ENCODE measurements at regions not wholly inside any gene's neighbourhood (a gene's known extent, or its start where the extent isn't known, plus 50 kb on each side); places are given as distances from the start of the nearest gene placed in this dataset.

DNA sequence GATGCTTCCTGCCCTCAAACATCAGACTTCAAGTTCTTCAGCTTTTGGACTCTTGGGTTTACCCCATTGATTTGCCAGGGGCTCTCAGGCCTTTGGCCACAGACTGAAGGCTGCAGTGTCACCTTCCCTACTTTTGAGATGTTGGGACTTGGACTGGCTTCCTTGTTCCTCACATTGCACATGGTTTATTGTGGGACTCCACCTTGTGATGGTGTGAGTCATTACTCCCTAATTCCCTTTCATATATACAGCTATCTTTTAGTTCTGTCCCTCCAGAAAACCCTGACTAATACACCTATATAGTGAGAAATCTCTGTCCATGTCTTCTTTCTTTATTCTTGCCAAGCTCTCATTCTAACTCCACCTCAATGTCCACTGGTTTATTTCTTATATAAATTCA, 736.9 kb upstream of the HS3ST1 start:
- Histone ChIP-seq H3K9ac (ENCODE audit: insufficient read depth in 1 of 2, low read depth in 2 of 2, low read length in 2 of 2) (no peak overlapping the region), H3K9me1 (ENCODE audit: control insufficient read depth, insufficient read depth, low read length) (no peaks in the 10 kb centered on the region), H2AFZ (ENCODE audit: low read depth, low read length) (no peak overlapping the region), H3K4me2 (ENCODE audit: insufficient read depth, low read length) (no peak overlapping the region), H3K27ac (ENCODE audit: extremely low read depth, low read depth, low read length) (no peak overlapping the region), H3K4me3 (no peak overlapping the region), H3K27me3 (ENCODE audit: control insufficient read depth in 2 of 2, insufficient read depth in 2 of 2, low read length in 2 of 2) (no peaks in the 10 kb centered on the region), H4K20me1 (replicated peaks; ENCODE audit: control insufficient read depth, insufficient read depth, low read length) (no peaks in the 10 kb centered on the region), H3K36me3 (ENCODE audit: control insufficient read depth, insufficient read depth, low read length) (no peaks in the 10 kb centered on the region), H3K79me2 (ENCODE audit: control insufficient read depth, insufficient read depth, low read length) (no peaks in the 10 kb centered on the region), H3K4me1 (replicated peaks in 1 of 2; ENCODE audit: control insufficient read depth in 2 of 2, insufficient read depth in 2 of 2, low read length in 2 of 2) (no peaks in the 10 kb centered on the region), H3K9me3 (replicated peaks; ENCODE audit: control insufficient read depth, insufficient read depth, low read depth, low read length) (no peaks in the 10 kb centered on the region; the same call in 1 of the 2 replicates)
- FAIRE-seq (no peak), ATAC-seq (no peak), DNase-seq (ENCODE audit: extremely low read depth in 1 of 4, low spot score in 3 of 4) (no peak)
- no peak for TF ChIP-seq FOXK1 (CRISPR knock-in tag; IDR thresholded peaks at IDR 0.05; ENCODE audit: borderline replicate concordance)
- no peak for TF ChIP-seq ZNF551 (CRISPR knock-in tag; IDR thresholded peaks at IDR 0.05)
- no peak for TF ChIP-seq ZNF586 (CRISPR knock-in tag; conservative IDR thresholded peaks at IDR 0.05)
- no peak for TF ChIP-seq CBX5 (IDR thresholded peaks at IDR 0.05; ENCODE audit: borderline replicate concordance, low read depth)
- TF ChIP-seq POLR2H (tag; IDR thresholded peaks at IDR 0.05; ENCODE audit: low read depth) = no peak
- TF ChIP-seq MEF2A (IDR thresholded peaks at IDR 0.05; ENCODE audit: control insufficient read depth, low read depth, low read length) = no peak
- TF ChIP-seq GMEB1 (CRISPR knock-in tag; IDR thresholded peaks at IDR 0.05) = no peak
- no peak for TF ChIP-seq DIDO1 (tag; IDR thresholded peaks at IDR 0.05; ENCODE audit: low read depth)
- TF ChIP-seq BRF1 (IDR thresholded peaks at IDR 0.05; ENCODE audit: borderline replicate concordance, extremely low read depth, insufficient read length) = no peak
- no peak for TF ChIP-seq RBM22 (IDR thresholded peaks at IDR 0.05; ENCODE audit: low read depth, low read length, poor library complexity, severe bottlenecking)
- TF ChIP-seq, protein P1, sequence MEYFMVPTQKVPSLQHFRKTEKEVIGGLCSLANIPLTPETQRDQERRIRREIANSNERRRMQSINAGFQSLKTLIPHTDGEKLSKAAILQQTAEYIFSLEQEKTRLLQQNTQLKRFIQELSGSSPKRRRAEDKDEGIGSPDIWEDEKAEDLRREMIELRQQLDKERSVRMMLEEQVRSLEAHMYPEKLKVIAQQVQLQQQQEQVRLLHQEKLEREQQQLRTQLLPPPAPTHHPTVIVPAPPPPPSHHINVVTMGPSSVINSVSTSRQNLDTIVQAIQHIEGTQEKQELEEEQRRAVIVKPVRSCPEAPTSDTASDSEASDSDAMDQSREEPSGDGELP (CRISPR knock-in tag; IDR thresholded peaks at IDR 0.05; ENCODE audit: borderline replicate concordance) = no peak
- no peak for TF ChIP-seq WHSC1 (IDR thresholded peaks at IDR 0.05; ENCODE audit: low read length)
- no peak for TF ChIP-seq PKNOX1 (IDR thresholded peaks at IDR 0.05)
- no peak for TF ChIP-seq NR0B1 (IDR thresholded peaks at IDR 0.05; ENCODE audit: partially characterized antibody)
- no peak for TF ChIP-seq ZNF175 (CRISPR knock-in tag; IDR thresholded peaks at IDR 0.05; ENCODE audit: low read depth)
- in situ Hi-C loops (cut with MboI) (no loop called here), intact Hi-C loops (cut with micrococcal nuclease) (no loop called here)
- ChIA-PET CTCF (ENCODE audit: low intra/inter-chr PET ratio) (no interaction called here), POLR2A (no interaction called here)
- BruUV-seq (replicated peaks) = no TSS peak

Data from K562 (cell line).